Activated naive CD4-positive, alpha-beta T cell treated with anti-CD3 and anti-CD28 coated beads, Interleukin-2, amount 10 ng/mL, durations not matched to agents 7 days and 5 days (primary cell): ENCODE measurements at regions not wholly inside any gene's neighbourhood (a gene's known extent, or its start where the extent isn't known, plus 50 kb on each side); places are given as distances from the start of the nearest gene placed in this dataset.
"Not testable (repeated sequence)": the region's sequence is repeated elsewhere in the genome, so short reads cannot be mapped to it uniquely, and the experiment has no call there.

Experiments used
- CTCF ChIA-PET: fragments of 350-600 bp; sonication (Branson Sonifier 250); formaldehyde crosslinking; loops from one replicate; lab custom pipeline; 2021; ENCODE audit warnings: antibody characterized with exemption; lab: Charles Lee
- DNase-seq: peaks from one replicate; pipeline ENCODE4 v3.0.0-alpha.2; 2020
- H3K27ac Mint-ChIP-seq: one replicate; pipeline ENCODE4 v1.8.0; 2021; ENCODE audit warnings: mild to moderate bottlenecking, moderate library complexity, mixed read lengths
- H3K27me3 Mint-ChIP-seq: one replicate; pipeline ENCODE4 v1.8.0; 2021; ENCODE audit warnings: mild to moderate bottlenecking, mixed read lengths
- H3K36me3 Mint-ChIP-seq: one replicate; pipeline ENCODE4 v1.8.0; 2021; ENCODE audit warnings: mixed read lengths
- H3K4me1 Mint-ChIP-seq: one replicate; pipeline ENCODE4 v1.8.0; 2021; ENCODE audit warnings: mixed read lengths
- H3K4me3 Mint-ChIP-seq: one replicate; pipeline ENCODE4 v1.8.0; 2021; ENCODE audit warnings: mild to moderate bottlenecking, moderate library complexity, mixed read lengths
- H3K9me3 Mint-ChIP-seq: one replicate; pipeline ENCODE4 v1.8.0; 2021; ENCODE audit warnings: mixed read lengths

GRCh38 chr18:4582431-4583335 lies 127.6 kb upstream of the DLGAP1 start:
- H3K27me3 Mint-ChIP-seq = no peaks in the 10 kb centered on the region
- peaks cover 34% of the 10 kb centered on the region for H3K9me3 Mint-ChIP-seq
- CTCF ChIA-PET = no interaction called here
- H3K4me1 Mint-ChIP-seq = no peaks in the 10 kb centered on the region
- no peak overlapping the region for H3K4me3 Mint-ChIP-seq
- H3K27ac Mint-ChIP-seq = no peak overlapping the region
- DNase-seq = no peak
- H3K36me3 Mint-ChIP-seq = no peaks in the 10 kb centered on the region

DNA sequence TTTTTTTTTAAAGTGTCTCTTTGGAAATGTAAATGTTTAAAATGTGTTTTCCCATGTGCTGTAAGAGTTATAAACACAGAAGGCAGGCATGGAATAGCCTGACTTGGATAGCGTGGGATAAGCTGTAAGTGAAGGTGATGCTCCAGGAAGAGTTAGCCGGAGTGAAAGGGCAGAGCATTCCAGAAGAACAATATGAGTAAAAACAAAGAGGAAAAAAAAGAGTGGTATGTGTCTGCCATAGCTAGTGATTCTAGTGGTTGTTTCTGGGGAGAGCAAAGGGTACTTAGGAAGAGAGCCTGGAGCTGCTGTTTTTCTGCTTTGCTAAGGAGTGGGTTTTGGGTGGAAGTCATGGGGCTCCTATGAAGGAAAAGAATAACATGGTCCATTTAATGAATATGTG lies 126.9 kb upstream of the DLGAP1 start:
- Mint-ChIP-seq H3K4me1 (no peaks in the 10 kb centered on the region), H3K9me3 (peaks cover 38% of the 10 kb centered on the region), H3K27me3 (no peaks in the 10 kb centered on the region), H3K36me3 (no peaks in the 10 kb centered on the region), H3K4me3 (no peak overlapping the region), H3K27ac (no peak overlapping the region)
- CTCF ChIA-PET = no interaction called here
- DNase-seq = no peak

DNA sequence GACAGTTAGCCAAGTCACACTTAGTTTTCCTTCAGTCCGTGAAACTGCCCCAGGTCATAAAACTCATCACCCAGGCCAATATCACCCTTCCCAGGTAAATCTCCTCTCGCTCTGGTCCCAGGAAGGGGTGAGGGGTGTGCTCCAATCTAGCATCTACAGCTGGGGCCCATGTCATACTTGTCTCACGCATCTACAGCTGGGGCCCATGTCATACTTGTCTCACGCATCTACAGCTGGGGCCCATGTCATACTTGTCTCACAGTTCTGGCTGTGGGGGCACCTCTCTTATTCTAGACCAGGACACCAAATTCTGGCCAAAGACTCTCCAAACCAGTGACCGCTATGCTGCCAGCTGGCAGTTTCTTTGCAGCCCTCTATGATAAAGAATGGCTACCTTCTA lies 123.3 kb upstream of the DLGAP1 start:
- H3K36me3 Mint-ChIP-seq = no peaks in the 10 kb centered on the region
- no peak overlapping the region for H3K27ac Mint-ChIP-seq
- no peak for DNase-seq
- H3K4me1 Mint-ChIP-seq = no peaks in the 10 kb centered on the region
- CTCF ChIA-PET = no interaction called here
- no peak overlapping the region for H3K4me3 Mint-ChIP-seq
- peaks cover 39% of the 10 kb centered on the region for H3K9me3 Mint-ChIP-seq
- no peaks in the 10 kb centered on the region for H3K27me3 Mint-ChIP-seq

- no peak overlapping the region for H3K27ac Mint-ChIP-seq
- H3K4me3 Mint-ChIP-seq = no peak overlapping the region
- no peaks in the 10 kb centered on the region for H3K4me1 Mint-ChIP-seq
- no peaks in the 10 kb centered on the region for H3K27me3 Mint-ChIP-seq
- H3K9me3 Mint-ChIP-seq = peaks cover 29% of the 10 kb centered on the region
- CTCF ChIA-PET = no interaction called here
- H3K36me3 Mint-ChIP-seq = no peaks in the 10 kb centered on the region
- no peak for DNase-seq
Measured at GRCh38 chr18:4573735-4574134, 118.6 kb upstream of the DLGAP1 start.

DNA sequence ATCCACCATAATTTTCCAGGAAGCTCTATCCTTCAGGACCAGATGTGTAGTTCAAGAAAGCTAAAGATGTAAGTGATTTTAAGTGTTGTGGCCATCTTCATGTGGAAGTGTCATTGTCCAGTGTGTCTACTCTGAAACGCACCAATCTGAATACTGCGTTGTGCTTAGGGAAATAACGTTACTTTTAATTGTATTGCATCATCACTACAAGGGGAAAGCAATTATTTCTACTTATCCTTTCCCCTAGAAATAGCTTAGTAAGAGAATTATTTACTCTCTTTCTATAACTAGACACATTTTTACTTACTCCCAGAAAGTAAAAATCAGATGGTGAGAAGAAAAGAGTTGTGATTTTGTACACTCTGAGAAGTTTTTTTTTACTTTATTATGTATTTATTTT lies 102.4 kb upstream of the DLGAP1 start:
- DNase-seq = no peak
- H3K27me3 Mint-ChIP-seq = no peaks in the 10 kb centered on the region
- no peaks in the 10 kb centered on the region for H3K4me1 Mint-ChIP-seq
- CTCF ChIA-PET = no interaction called here
- H3K36me3 Mint-ChIP-seq = no peaks in the 10 kb centered on the region
- no peak overlapping the region for H3K27ac Mint-ChIP-seq
- H3K9me3 Mint-ChIP-seq = peaks cover 14% of the 10 kb centered on the region
- no peak overlapping the region for H3K4me3 Mint-ChIP-seq

GRCh38 chr18:4551001-4551360 lies 95.9 kb upstream of the DLGAP1 start:
- peaks cover 3% of the 10 kb centered on the region for H3K9me3 Mint-ChIP-seq
- H3K36me3 Mint-ChIP-seq = no peaks in the 10 kb centered on the region
- H3K4me1 Mint-ChIP-seq = no peaks in the 10 kb centered on the region
- H3K4me3 Mint-ChIP-seq = no peak overlapping the region
- H3K27ac Mint-ChIP-seq = no peak overlapping the region
- CTCF ChIA-PET = no interaction called here
- no peaks in the 10 kb centered on the region for H3K27me3 Mint-ChIP-seq
- no peak for DNase-seq

DNA sequence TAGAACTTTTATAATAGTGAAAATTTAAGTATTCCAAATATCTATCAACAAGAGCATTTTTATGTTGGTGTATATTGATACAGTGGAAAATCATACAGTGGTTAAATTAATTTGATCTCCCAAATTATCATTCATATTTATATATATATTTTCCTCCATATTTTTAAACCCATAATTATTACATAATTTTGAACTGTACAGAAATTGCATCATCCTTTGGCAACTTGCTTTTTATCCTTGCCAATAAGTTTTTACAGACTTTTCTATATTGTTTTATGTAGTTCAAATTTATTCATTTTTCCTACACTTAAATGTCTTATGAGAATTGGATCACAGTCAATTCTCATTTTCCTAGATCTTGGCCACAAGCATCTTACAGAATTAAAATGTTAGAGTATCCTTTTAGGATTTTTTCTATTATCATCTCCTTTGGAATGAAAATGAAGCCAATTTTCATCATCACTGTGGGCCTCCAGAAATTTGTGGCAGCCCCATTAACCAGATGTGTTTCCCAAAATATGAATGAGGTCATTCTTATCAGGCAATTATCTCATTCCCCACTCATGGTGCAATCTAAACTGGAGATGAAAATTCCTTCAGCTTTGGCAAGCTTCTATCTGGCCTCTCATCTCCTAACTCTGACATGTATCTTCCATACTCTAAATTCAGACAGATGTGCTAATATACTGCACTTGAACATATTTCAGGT lies 94.2 kb upstream of the DLGAP1 start:
- Mint-ChIP-seq H3K4me3 (no peak overlapping the region), H3K9me3 (peaks cover 7% of the 10 kb centered on the region), H3K27me3 (no peaks in the 10 kb centered on the region), H3K4me1 (no peaks in the 10 kb centered on the region), H3K27ac (no peak overlapping the region), H3K36me3 (no peaks in the 10 kb centered on the region)
- DNase-seq = no peak
- CTCF ChIA-PET = no interaction called here

DNA sequence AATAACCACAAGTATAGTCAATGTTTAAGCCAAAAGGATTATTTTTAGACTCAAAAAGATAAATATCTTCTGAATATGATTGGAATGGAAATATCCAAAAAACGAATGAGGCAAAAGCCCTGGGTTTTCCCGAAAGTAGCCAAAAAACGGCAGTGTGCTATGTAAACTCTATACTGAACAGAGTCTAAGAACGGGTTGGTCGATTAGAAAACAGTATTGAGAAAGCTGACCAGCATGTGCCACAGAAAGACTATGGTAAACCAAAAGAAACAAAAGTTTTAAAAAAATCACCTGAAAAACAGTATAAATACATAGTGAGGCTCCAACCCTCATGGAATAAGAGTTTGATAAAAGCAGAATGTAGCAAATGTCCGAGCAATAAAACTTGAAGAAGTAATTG lies 92.0 kb upstream of the DLGAP1 start:
- no peaks in the 10 kb centered on the region for H3K4me1 Mint-ChIP-seq
- H3K27me3 Mint-ChIP-seq = no peaks in the 10 kb centered on the region
- CTCF ChIA-PET = no interaction called here
- no peak overlapping the region for H3K27ac Mint-ChIP-seq
- no peak for DNase-seq
- H3K36me3 Mint-ChIP-seq = no peaks in the 10 kb centered on the region
- H3K9me3 Mint-ChIP-seq = peaks cover 5% of the 10 kb centered on the region
- H3K4me3 Mint-ChIP-seq = no peak overlapping the region

GRCh38 chr18:4544142-4544541 lies 89.0 kb upstream of the DLGAP1 start:
- H3K27ac Mint-ChIP-seq = no peak overlapping the region
- CTCF ChIA-PET = no interaction called here
- no peaks in the 10 kb centered on the region for H3K4me1 Mint-ChIP-seq
- no peaks in the 10 kb centered on the region for H3K36me3 Mint-ChIP-seq
- DNase-seq = no peak
- no peaks in the 10 kb centered on the region for H3K27me3 Mint-ChIP-seq
- peaks cover 5% of the 10 kb centered on the region for H3K9me3 Mint-ChIP-seq
- no peak overlapping the region for H3K4me3 Mint-ChIP-seq

DNA sequence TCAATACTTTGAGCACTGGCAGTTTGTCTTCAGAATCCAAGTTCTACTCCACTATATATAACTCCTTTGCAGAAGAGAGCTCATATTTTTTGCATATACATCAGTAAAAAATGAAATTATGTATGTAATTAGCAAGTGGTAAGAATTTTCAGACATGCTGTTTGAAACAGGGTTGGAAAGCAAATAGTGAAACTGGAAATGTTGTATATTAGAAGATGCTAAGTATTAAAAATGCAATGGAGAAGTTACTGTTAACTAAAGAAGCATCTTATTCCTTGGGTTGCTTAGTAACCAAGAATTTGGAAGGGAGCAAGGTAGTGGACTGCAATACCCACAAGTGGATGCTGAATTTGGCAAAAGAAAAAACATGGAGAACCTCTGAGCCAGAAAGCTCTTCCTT lies 88.6 kb upstream of the DLGAP1 start:
- CTCF ChIA-PET = no interaction called here
- H3K9me3 Mint-ChIP-seq = peaks cover 5% of the 10 kb centered on the region

GRCh38 chr18:4541588-4541987 lies 86.5 kb upstream of the DLGAP1 start:
- no peaks in the 10 kb centered on the region for H3K36me3 Mint-ChIP-seq
- no peak overlapping the region for H3K27ac Mint-ChIP-seq
- DNase-seq = no peak
- no peaks in the 10 kb centered on the region for H3K27me3 Mint-ChIP-seq
- peaks cover 13% of the 10 kb centered on the region for H3K9me3 Mint-ChIP-seq
- no peak overlapping the region for H3K4me3 Mint-ChIP-seq
- CTCF ChIA-PET = no interaction called here
- no peaks in the 10 kb centered on the region for H3K4me1 Mint-ChIP-seq

More for the DNA sequence above, 88.6 kb upstream of the DLGAP1 start:
- Mint-ChIP-seq H3K27ac (no peak overlapping the region), H3K36me3 (no peaks in the 10 kb centered on the region), H3K4me3 (no peak overlapping the region), H3K4me1 (no peaks in the 10 kb centered on the region), H3K27me3 (no peaks in the 10 kb centered on the region)
- DNase-seq = no peak

DNA sequence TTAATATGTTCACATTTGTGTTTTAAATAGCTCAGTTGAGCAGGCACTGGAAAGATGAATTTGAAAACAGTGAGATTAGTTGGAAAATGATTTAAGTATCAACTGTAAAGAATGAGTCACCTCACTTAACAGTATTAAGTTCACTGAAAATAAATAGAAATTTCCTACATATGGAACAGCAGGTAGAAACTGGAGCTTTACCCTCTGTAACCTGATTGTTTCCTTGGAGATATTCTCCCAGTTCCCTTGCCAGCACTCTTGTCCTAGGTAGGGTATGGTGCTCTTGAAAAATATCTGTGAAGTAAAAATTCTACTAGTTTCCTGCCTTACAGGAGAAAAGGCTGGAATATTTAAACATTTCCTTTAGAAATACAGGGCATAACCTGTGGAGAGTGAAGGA lies 81.3 kb upstream of the DLGAP1 start:
- H3K27me3 Mint-ChIP-seq = no peaks in the 10 kb centered on the region
- H3K4me1 Mint-ChIP-seq = no peaks in the 10 kb centered on the region
- CTCF ChIA-PET = no interaction called here
- H3K9me3 Mint-ChIP-seq = peaks cover 26% of the 10 kb centered on the region
- H3K36me3 Mint-ChIP-seq = no peaks in the 10 kb centered on the region
- no peak overlapping the region for H3K4me3 Mint-ChIP-seq
- no peak overlapping the region for H3K27ac Mint-ChIP-seq
- DNase-seq = no peak

GRCh38 chr18:4528405-4528804 lies 73.3 kb upstream of the DLGAP1 start:
- Mint-ChIP-seq H3K27ac (no peak overlapping the region), H3K27me3 (no peaks in the 10 kb centered on the region), H3K9me3 (peaks cover 28% of the 10 kb centered on the region), H3K4me3 (no peak overlapping the region), H3K4me1 (no peaks in the 10 kb centered on the region), H3K36me3 (no peaks in the 10 kb centered on the region)
- DNase-seq = no peak
- CTCF ChIA-PET = no interaction called here

- CTCF ChIA-PET, DNase-seq, H3K27ac Mint-ChIP-seq, H3K36me3 Mint-ChIP-seq, H3K4me3 Mint-ChIP-seq, H3K4me1 Mint-ChIP-seq, H3K27me3 Mint-ChIP-seq: not testable (repeated sequence)
- peaks cover 24% of the 10 kb centered on the region for H3K9me3 Mint-ChIP-seq
Measured at GRCh38 chr18:4527826-4528225, 72.7 kb upstream of the DLGAP1 start.

DNA sequence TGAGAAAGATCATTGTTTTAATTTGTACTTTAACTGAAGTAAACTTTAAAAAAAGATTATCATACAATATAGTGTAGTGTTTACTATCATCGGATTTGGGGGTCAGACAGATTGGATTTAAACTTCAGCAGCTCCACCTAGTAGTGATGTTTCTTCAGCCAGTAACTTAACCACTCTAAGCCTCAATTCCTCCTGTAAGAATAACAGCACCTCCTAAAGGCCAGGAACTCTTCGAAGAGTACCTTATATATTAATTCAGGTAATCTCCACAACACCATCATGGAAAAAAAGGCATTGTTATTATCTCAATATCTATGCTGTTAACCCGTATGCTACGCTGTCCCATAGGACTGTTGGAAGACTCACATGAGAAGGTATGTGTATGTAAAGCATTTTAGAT lies 69.0 kb upstream of the DLGAP1 start:
- no peaks in the 10 kb centered on the region for H3K36me3 Mint-ChIP-seq
- H3K27me3 Mint-ChIP-seq = no peaks in the 10 kb centered on the region
- no peak for DNase-seq
- no peak overlapping the region for H3K4me3 Mint-ChIP-seq
- H3K27ac Mint-ChIP-seq = no peak overlapping the region
- CTCF ChIA-PET = no interaction called here
- H3K9me3 Mint-ChIP-seq = peaks cover 12% of the 10 kb centered on the region
- H3K4me1 Mint-ChIP-seq = no peaks in the 10 kb centered on the region
